RWPE2 (cell line): ENCODE measurements at regions not wholly inside any gene's neighbourhood (a gene's known extent, or its start where the extent isn't known, plus 50 kb on each side); places are given as distances from the start of the nearest gene placed in this dataset.

Experiments
- ATAC-seq: fragments of 200-7000 bp; cut with Tn5 transposase; 3 replicates; pipeline ENCODE4 v1.9.1; 2021; ENCODE audit warnings: low read depth
- DNase-seq: peaks from one replicate; pipeline ENCODE4 v3.0.0-alpha.2; 2020; ENCODE audit warnings: low spot score
- H3K27ac ChIP-seq: fragments of 450-650 bp; 2 replicates; pipeline ENCODE4 v1.5.1; 2017; ENCODE audit warnings: mild to moderate bottlenecking; ENCODE audit not compliant: poor library complexity, severe bottlenecking
- H3K27me3 ChIP-seq: fragments of 250-450 bp; sonication (Bioruptor Pico); 2 replicates; pipeline ENCODE4 v1.5.1; 2021; ENCODE audit warnings: mild to moderate bottlenecking, moderate library complexity; ENCODE audit not compliant: insufficient read depth, poor library complexity, severe bottlenecking
- H3K36me3 ChIP-seq: fragments of 250-450 bp; sonication (Bioruptor Pico); 2 replicates; pipeline ENCODE4 v1.5.1; 2020; ENCODE audit warnings: low read depth, mild to moderate bottlenecking, moderate library complexity
- H3K4me1 ChIP-seq: fragments of 250-450 bp; sonication (Bioruptor Pico); 2 replicates; pipeline ENCODE4 v1.5.1; 2021; ENCODE audit warnings: mild to moderate bottlenecking, moderate library complexity; ENCODE audit not compliant: insufficient read depth, poor library complexity, severe bottlenecking
- H3K4me3 ChIP-seq: fragments of 250-450 bp; sonication (Bioruptor Pico); 2 replicates; pipeline ENCODE4 v1.5.1; 2021; ENCODE audit warnings: mild to moderate bottlenecking, moderate library complexity; ENCODE audit not compliant: severe bottlenecking
- H3K9me3 ChIP-seq: fragments of 250-450 bp; sonication (Bioruptor Pico); 2 replicates; pipeline ENCODE4 v1.5.1; 2021; ENCODE audit warnings: mild to moderate bottlenecking, moderate library complexity; ENCODE audit not compliant: severe bottlenecking
- TF ChIP-seq, protein P1 (sequence below): fragments of 450-650 bp; IDR thresholded peaks from one replicate; pipeline ENCODE4 v1.5.1; 2017; ENCODE audit warnings: mild to moderate bottlenecking, moderate library complexity; ENCODE audit not compliant: poor library complexity, severe bottlenecking

- H3K4me3 ChIP-seq: no peak overlapping the region
- H3K36me3 ChIP-seq: no peaks in the 10 kb centered on the region
- no peak overlapping the region for H3K27ac ChIP-seq
- H3K27me3 ChIP-seq: no peaks in the 10 kb centered on the region
- peak; percentile 50 for DNase-seq
- ATAC-seq: no peak
- no peaks in the 10 kb centered on the region for H3K4me1 ChIP-seq
- TF ChIP-seq, protein P1, sequence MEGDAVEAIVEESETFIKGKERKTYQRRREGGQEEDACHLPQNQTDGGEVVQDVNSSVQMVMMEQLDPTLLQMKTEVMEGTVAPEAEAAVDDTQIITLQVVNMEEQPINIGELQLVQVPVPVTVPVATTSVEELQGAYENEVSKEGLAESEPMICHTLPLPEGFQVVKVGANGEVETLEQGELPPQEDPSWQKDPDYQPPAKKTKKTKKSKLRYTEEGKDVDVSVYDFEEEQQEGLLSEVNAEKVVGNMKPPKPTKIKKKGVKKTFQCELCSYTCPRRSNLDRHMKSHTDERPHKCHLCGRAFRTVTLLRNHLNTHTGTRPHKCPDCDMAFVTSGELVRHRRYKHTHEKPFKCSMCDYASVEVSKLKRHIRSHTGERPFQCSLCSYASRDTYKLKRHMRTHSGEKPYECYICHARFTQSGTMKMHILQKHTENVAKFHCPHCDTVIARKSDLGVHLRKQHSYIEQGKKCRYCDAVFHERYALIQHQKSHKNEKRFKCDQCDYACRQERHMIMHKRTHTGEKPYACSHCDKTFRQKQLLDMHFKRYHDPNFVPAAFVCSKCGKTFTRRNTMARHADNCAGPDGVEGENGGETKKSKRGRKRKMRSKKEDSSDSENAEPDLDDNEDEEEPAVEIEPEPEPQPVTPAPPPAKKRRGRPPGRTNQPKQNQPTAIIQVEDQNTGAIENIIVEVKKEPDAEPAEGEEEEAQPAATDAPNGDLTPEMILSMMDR: no peak
- H3K9me3 ChIP-seq: no peaks in the 10 kb centered on the region
Measured at GRCh38 chr15:31276596-31277298, 49.9 kb upstream of the KLF13 start.
